Sigmoid colon (tissue), 4 donors: ENCODE measurements at regions not wholly inside any gene's neighbourhood (a gene's known extent, or its start where the extent isn't known, plus 50 kb on each side); places are given as distances from the start of the nearest gene placed in this dataset.

Experiments used
- EP300 ChIP-seq, 4 donors: sonication (generic); formaldehyde crosslinking; IDR thresholded peaks; one replicate each; pipeline ENCODE4 v1.6.1; 2017; ENCODE audit warnings: antibody characterized with exemption in 4 of 4
- POLR2AphosphoS5 ChIP-seq, 4 donors: sonication (generic); formaldehyde crosslinking; IDR thresholded peaks; one replicate each; pipeline ENCODE4 v1.6.1; 2017; ENCODE audit warnings: antibody characterized with exemption in 4 of 4
- TF ChIP-seq, protein P1 (sequence below), 4 experiments: fragments of 450-650 bp in 3 of 4; fragments of 200-600 bp in 1 of 4; IDR thresholded peaks; one replicate each; pipeline ENCODE4 v1.5.1; 2016 to 2019; ENCODE audit warnings: antibody characterized with exemption in 4 of 4, mild to moderate bottlenecking in 3 of 4, moderate library complexity in 2 of 4

DNA sequence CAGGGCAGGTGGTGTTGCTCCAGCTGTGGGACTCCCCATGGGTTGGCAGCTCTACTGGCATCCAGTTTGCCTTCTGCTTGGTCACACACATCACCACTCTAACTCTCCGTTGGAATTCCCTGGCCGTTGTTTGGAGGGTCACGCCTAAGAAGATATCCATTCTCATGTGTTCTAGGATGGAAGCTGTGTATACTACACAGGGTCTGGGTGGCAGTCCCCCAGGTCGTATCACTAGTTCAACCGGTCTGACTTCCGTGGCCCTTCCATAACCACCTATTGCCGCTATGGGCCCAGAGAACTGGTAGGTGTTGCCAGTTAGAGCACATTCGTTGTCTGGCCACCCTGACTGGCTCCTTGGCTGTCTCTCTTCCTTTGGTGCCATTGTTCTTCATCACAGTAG, 456.3 kb downstream of the TMEM121 start:
- TF ChIP-seq, protein P1, sequence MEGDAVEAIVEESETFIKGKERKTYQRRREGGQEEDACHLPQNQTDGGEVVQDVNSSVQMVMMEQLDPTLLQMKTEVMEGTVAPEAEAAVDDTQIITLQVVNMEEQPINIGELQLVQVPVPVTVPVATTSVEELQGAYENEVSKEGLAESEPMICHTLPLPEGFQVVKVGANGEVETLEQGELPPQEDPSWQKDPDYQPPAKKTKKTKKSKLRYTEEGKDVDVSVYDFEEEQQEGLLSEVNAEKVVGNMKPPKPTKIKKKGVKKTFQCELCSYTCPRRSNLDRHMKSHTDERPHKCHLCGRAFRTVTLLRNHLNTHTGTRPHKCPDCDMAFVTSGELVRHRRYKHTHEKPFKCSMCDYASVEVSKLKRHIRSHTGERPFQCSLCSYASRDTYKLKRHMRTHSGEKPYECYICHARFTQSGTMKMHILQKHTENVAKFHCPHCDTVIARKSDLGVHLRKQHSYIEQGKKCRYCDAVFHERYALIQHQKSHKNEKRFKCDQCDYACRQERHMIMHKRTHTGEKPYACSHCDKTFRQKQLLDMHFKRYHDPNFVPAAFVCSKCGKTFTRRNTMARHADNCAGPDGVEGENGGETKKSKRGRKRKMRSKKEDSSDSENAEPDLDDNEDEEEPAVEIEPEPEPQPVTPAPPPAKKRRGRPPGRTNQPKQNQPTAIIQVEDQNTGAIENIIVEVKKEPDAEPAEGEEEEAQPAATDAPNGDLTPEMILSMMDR (IDR thresholded peaks at IDR 0.05) = no peak
- TF ChIP-seq EP300 (IDR thresholded peaks at IDR 0.05) = no peak
- TF ChIP-seq POLR2AphosphoS5 (IDR thresholded peaks at IDR 0.05) = no peak
